Neuronal stem cell (in vitro differentiated cells): ENCODE measurements at regions not wholly inside any gene's neighbourhood (a gene's known extent, or its start where the extent isn't known, plus 50 kb on each side); places are given as distances from the start of the nearest gene placed in this dataset.

Source experiments
- DNase-seq: peaks from one replicate; pipeline ENCODE4 v3.0.0-alpha.2; 2013; ENCODE audit warnings: low spot score
- H2AFZ ChIP-seq: one replicate; pipeline ENCODE4 v1.6.1; 2013; ENCODE audit warnings: mild to moderate bottlenecking, low read length, inconsistent platforms
- H2AK5ac ChIP-seq: 2 replicates; pipeline ENCODE4 v1.6.1; 2013; ENCODE audit warnings: low read depth, mild to moderate bottlenecking, inconsistent platforms, low read length, moderate library complexity, mixed read lengths
- H2BK120ac ChIP-seq: 2 replicates; pipeline ENCODE4 v1.6.1; 2013; ENCODE audit warnings: low read depth, mild to moderate bottlenecking, inconsistent platforms, low read length, moderate library complexity, mixed read lengths
- H2BK12ac ChIP-seq: one replicate; pipeline ENCODE4 v1.6.1; 2013; ENCODE audit warnings: low read length, inconsistent platforms
- H2BK15ac ChIP-seq: 2 replicates; pipeline ENCODE4 v1.6.1; 2013; ENCODE audit warnings: mild to moderate bottlenecking, low read length, inconsistent platforms, mixed read lengths
- H2BK5ac ChIP-seq: one replicate; pipeline ENCODE4 v1.6.1; 2013; ENCODE audit warnings: inconsistent platforms, mild to moderate bottlenecking, low read length, moderate library complexity
- H3K14ac ChIP-seq: one replicate; pipeline ENCODE4 v1.6.1; 2013; ENCODE audit warnings: low read length, inconsistent platforms
- H3K18ac ChIP-seq: 2 replicates; pipeline ENCODE4 v1.6.1; 2013; ENCODE audit warnings: low read length, inconsistent platforms
- H3K23ac ChIP-seq: 2 replicates; pipeline ENCODE4 v1.6.1; 2013; ENCODE audit warnings: low read depth, mild to moderate bottlenecking, mixed read lengths, low read length, inconsistent platforms; ENCODE audit not compliant: poor library complexity
- H3K27ac ChIP-seq: replicated peaks from 3 replicates; pipeline ENCODE4 v1.5.1; 2013; ENCODE audit warnings: low read length, inconsistent platforms
- H3K27me3 ChIP-seq, 3 experiments: 2 replicates each; pipeline ENCODE4 v1.6.1; 2013; ENCODE audit warnings: low read length in 3 of 3, mild to moderate bottlenecking in 2 of 3, inconsistent platforms in 1 of 3, low read depth in 1 of 3, mixed read lengths in 1 of 3, moderate library complexity in 1 of 3; ENCODE audit not compliant: control insufficient read depth in 3 of 3, insufficient read depth in 3 of 3
- H3K36me3 ChIP-seq, 2 donors: replicated peaks in 1 of 2; 2 replicates each; pipeline ENCODE4 v1.6.1; 2013; ENCODE audit warnings: low read length in 2 of 2; ENCODE audit not compliant: control insufficient read depth in 2 of 2, insufficient read depth in 2 of 2
- H3K4ac ChIP-seq: 2 replicates; pipeline ENCODE4 v1.6.1; 2013; ENCODE audit warnings: inconsistent platforms, mild to moderate bottlenecking, low read length, moderate library complexity
- H3K4me1 ChIP-seq, 2 donors: 1 replicate in 1 of 2; 2 replicates in 1 of 2; pipeline ENCODE4 v1.6.1; 2013; ENCODE audit warnings: low read length in 2 of 2, low read depth in 1 of 2; ENCODE audit not compliant: control insufficient read depth in 2 of 2, insufficient read depth in 1 of 2
- H3K4me2 ChIP-seq: one replicate; pipeline ENCODE4 v1.6.1; 2013; ENCODE audit warnings: mild to moderate bottlenecking, low read length, inconsistent platforms; ENCODE audit not compliant: insufficient read depth, poor library complexity, severe bottlenecking
- H3K4me3 ChIP-seq, 2 donors: 2 replicates each; pipeline ENCODE4 v1.5.1; 2013; ENCODE audit warnings: low read length in 2 of 2, mild to moderate bottlenecking in 2 of 2, inconsistent platforms in 1 of 2, moderate library complexity in 1 of 2
- H3K79me1 ChIP-seq: one replicate; pipeline ENCODE4 v1.6.1; 2013; ENCODE audit warnings: low read depth, mild to moderate bottlenecking, inconsistent platforms, low read length, moderate library complexity
- H3K9ac ChIP-seq: one replicate; pipeline ENCODE4 v1.6.1; 2013; ENCODE audit warnings: mild to moderate bottlenecking, low read depth, low read length, inconsistent platforms; ENCODE audit not compliant: poor library complexity
- H3K9me3 ChIP-seq, 2 donors: replicated peaks in 1 of 2; 2 replicates each; pipeline versions ENCODE3 to v1.6.1; 2013; ENCODE audit warnings: low read length in 2 of 2, mild to moderate bottlenecking in 2 of 2, inconsistent platforms in 1 of 2, low read depth in 1 of 2, mixed read lengths in 1 of 2, moderate library complexity in 1 of 2; ENCODE audit not compliant: control insufficient read depth in 2 of 2, insufficient read depth in 1 of 2
- H4K8ac ChIP-seq: one replicate; pipeline ENCODE4 v1.6.1; 2013; ENCODE audit warnings: low read depth, mild to moderate bottlenecking, inconsistent platforms, low read length, moderate library complexity
- H4K91ac ChIP-seq: one replicate; pipeline ENCODE4 v1.6.1; 2013; ENCODE audit warnings: low read length, low read depth, mild to moderate bottlenecking, inconsistent platforms; ENCODE audit not compliant: poor library complexity
- WGBS, 2 donors: extraction: QIAGEN DNeasy Blood & Tissue Kit; methylation state at CpG; one replicate each; pipeline ENCODE4 v1.1.7; 2013; ENCODE audit warnings: missing lambda C conversion rate in 2 of 2, mixed read lengths in 1 of 2; ENCODE audit not compliant: insufficient read length in 2 of 2, insufficient replicate concordance in 1 of 2; ENCODE audit errors: extremely low coverage in 2 of 2; 5-methylcytosine and 5-hydroxymethylcytosine counted together

- no peak overlapping the region for H2BK5ac ChIP-seq
- H4K91ac ChIP-seq = no peak overlapping the region
- H3K23ac ChIP-seq = no peak overlapping the region
- H3K36me3 ChIP-seq = no peaks in the 10 kb centered on the region
- no peaks in the 10 kb centered on the region for H3K9me3 ChIP-seq
- no peak overlapping the region for H2BK12ac ChIP-seq
- no peak overlapping the region for H3K9ac ChIP-seq
- no peak overlapping the region for H2AK5ac ChIP-seq
- no peak for DNase-seq
- H3K27ac ChIP-seq = no peak overlapping the region
- H2BK120ac ChIP-seq = no peak overlapping the region
- H3K79me1 ChIP-seq = no peaks in the 10 kb centered on the region
- no peak overlapping the region for H2BK15ac ChIP-seq
- WGBS, 2 donors = no CpG with 5 or more reads among the region's 4 CpGs
- H3K4me3 ChIP-seq = no peak overlapping the region
- no peak overlapping the region for H4K8ac ChIP-seq
- no peak overlapping the region for H2AFZ ChIP-seq
- H3K27me3 ChIP-seq = peaks cover 0 to 5% (median 0%) of the 10 kb centered on the region in 3 experiments
- H3K18ac ChIP-seq = no peak overlapping the region
- no peak overlapping the region for H3K14ac ChIP-seq
- H3K4ac ChIP-seq = no peak overlapping the region
- no peaks in the 10 kb centered on the region for H3K4me1 ChIP-seq
- no peak overlapping the region for H3K4me2 ChIP-seq
Measured at GRCh38 chr2:49664827-49665226, 510.5 kb upstream of the FSHR start.

- H3K4me1 ChIP-seq = no peaks in the 10 kb centered on the region
- DNase-seq = no peak
- no peak overlapping the region for H3K18ac ChIP-seq
- no peaks in the 10 kb centered on the region for H3K27me3 ChIP-seq
- no CpG with 5 or more reads among the region's 1 CpG for WGBS, 2 donors
- H2AFZ ChIP-seq = no peak overlapping the region
- no peak overlapping the region for H3K4ac ChIP-seq
- H2BK5ac ChIP-seq = no peak overlapping the region
- no peaks in the 10 kb centered on the region for H3K79me1 ChIP-seq
- no peak overlapping the region for H2BK120ac ChIP-seq
- H3K9ac ChIP-seq = no peak overlapping the region
- no peak overlapping the region for H3K23ac ChIP-seq
- no peak overlapping the region for H4K91ac ChIP-seq
- H3K4me2 ChIP-seq = no peak overlapping the region
- H4K8ac ChIP-seq = no peak overlapping the region
- H3K27ac ChIP-seq = no peak overlapping the region
- no peaks in the 10 kb centered on the region for H3K36me3 ChIP-seq
- no peak overlapping the region for H3K14ac ChIP-seq
- no peak overlapping the region for H2BK12ac ChIP-seq
- no peak overlapping the region for H2AK5ac ChIP-seq
- no peak overlapping the region for H2BK15ac ChIP-seq
- no peaks in the 10 kb centered on the region for H3K9me3 ChIP-seq
- H3K4me3 ChIP-seq = no peak overlapping the region
Measured at GRCh38 chr2:49661809-49662208, 507.5 kb upstream of the FSHR start.

GRCh38 chr2:49656853-49657252 lies 502.5 kb upstream of the FSHR start:
- H3K23ac ChIP-seq = no peak overlapping the region
- H2BK15ac ChIP-seq = no peak overlapping the region
- H3K79me1 ChIP-seq = no peaks in the 10 kb centered on the region
- no peak overlapping the region for H4K8ac ChIP-seq
- no peak overlapping the region for H2BK12ac ChIP-seq
- H2BK5ac ChIP-seq = no peak overlapping the region
- H2AFZ ChIP-seq = no peak overlapping the region
- no CpG with 5 or more reads among the region's 3 CpGs for WGBS, 2 donors
- H3K4me3 ChIP-seq = no peak overlapping the region
- H3K27me3 ChIP-seq = peaks cover 0 to 2% (median 0%) of the 10 kb centered on the region in 3 experiments
- no peak overlapping the region for H2AK5ac ChIP-seq
- H3K18ac ChIP-seq = no peak overlapping the region
- H2BK120ac ChIP-seq = no peak overlapping the region
- no peak overlapping the region for H3K4me2 ChIP-seq
- H3K14ac ChIP-seq = no peak overlapping the region
- H4K91ac ChIP-seq = no peak overlapping the region
- DNase-seq = no peak
- no peaks in the 10 kb centered on the region for H3K36me3 ChIP-seq
- H3K4ac ChIP-seq = no peak overlapping the region
- H3K9ac ChIP-seq = no peak overlapping the region
- H3K9me3 ChIP-seq = no peaks in the 10 kb centered on the region
- H3K27ac ChIP-seq = no peak overlapping the region
- H3K4me1 ChIP-seq = no peaks in the 10 kb centered on the region

- H3K23ac ChIP-seq = no peak overlapping the region
Measured at GRCh38 chr2:49643149-49643548, 488.8 kb upstream of the FSHR start.

More at GRCh38 chr2:49643149-49643548, 488.8 kb upstream of the FSHR start:
- Histone ChIP-seq H3K14ac (no peak overlapping the region), H2AFZ (no peak overlapping the region), H3K27ac (no peak overlapping the region), H2BK120ac (no peak overlapping the region), H3K4ac (no peak overlapping the region), H2BK5ac (no peak overlapping the region), H3K79me1 (no peaks in the 10 kb centered on the region), H3K36me3 (no peaks in the 10 kb centered on the region), H3K18ac (no peak overlapping the region), H3K9ac (no peak overlapping the region), H2BK15ac (no peak overlapping the region), H3K4me3 (no peak overlapping the region), H3K27me3 (peaks cover 0 to 3% (median 0%) of the 10 kb centered on the region in 3 experiments), H3K4me1 (peaks cover 0 to 2% of the 10 kb centered on the region in 2 donors), H3K4me2 (no peak overlapping the region), H3K9me3 (no peaks in the 10 kb centered on the region), H2BK12ac (no peak overlapping the region), H2AK5ac (no peak overlapping the region), H4K8ac (no peak overlapping the region), H4K91ac (no peak overlapping the region)
- WGBS, 2 donors = no CpG with 5 or more reads among the region's 2 CpGs
- DNase-seq = no peak
